OCI-LY7 (cell line): ENCODE measurements at regions not wholly inside any gene's neighbourhood (a gene's known extent, or its start where the extent isn't known, plus 50 kb on each side); places are given as distances from the start of the nearest gene placed in this dataset.

Experiments
- BruUV-seq: library from RNA; stranded (reverse); fragments of 400-500 nt; replicated peaks from 2 replicates; lab custom pipeline; 2021; lab: Mats Ljungman, UMichigan
- CTCF ChIA-PET: fragments of 300-600 bp; sonication (Branson Sonifier 250); formaldehyde crosslinking; loops from one replicate; lab custom pipeline; 2022; ENCODE audit warnings: antibody characterized with exemption; ENCODE audit not compliant: unreplicated experiment; lab: Charles Lee
- POLR2A ChIA-PET: fragments of 300-600 bp; sonication (Branson Sonifier 250); formaldehyde crosslinking; loops from one replicate; lab custom pipeline; 2022; ENCODE audit warnings: antibody characterized with exemption; lab: Charles Lee
- DNase-seq: peaks from one replicate; pipeline ENCODE4 v3.0.0-alpha.2; 2015; ENCODE audit warnings: low spot score
- H2AFZ ChIP-seq: fragments of 200-600 bp; sonication (generic), shearing (Covaris generic); 2 replicates; pipeline ENCODE4 v1.6.1; 2014; ENCODE audit warnings: mild to moderate bottlenecking, antibody characterized with exemption, low read length, moderate library complexity
- H3K27ac ChIP-seq: fragments of 200-600 bp; sonication (generic); 2 replicates; pipeline ENCODE4 v1.5.1; 2014; ENCODE audit warnings: mixed run types, low read depth, mild to moderate bottlenecking, moderate library complexity, low read length, inconsistent platforms; ENCODE audit not compliant: poor library complexity, severe bottlenecking
- H3K36me3 ChIP-seq: fragments of 200-600 bp; sonication (generic); 2 replicates; pipeline ENCODE4 v1.6.1; 2014; ENCODE audit warnings: mild to moderate bottlenecking, antibody characterized with exemption, low read length, moderate library complexity, mixed read lengths; ENCODE audit not compliant: insufficient read depth
- H3K4me1 ChIP-seq: fragments of 200-600 bp; sonication (generic); 2 replicates; pipeline ENCODE4 v1.5.1; 2014; ENCODE audit warnings: mild to moderate bottlenecking, low read length; ENCODE audit not compliant: insufficient read depth, poor library complexity, severe bottlenecking
- H3K4me2 ChIP-seq: fragments of 200-600 bp; sonication (generic); 2 replicates; pipeline ENCODE4 v1.6.1; 2014; ENCODE audit warnings: mild to moderate bottlenecking, low read length
- H3K4me3 ChIP-seq: fragments of 200-600 bp; sonication (generic); 2 replicates; pipeline ENCODE4 v1.5.1; 2014; ENCODE audit warnings: mild to moderate bottlenecking, low read depth, low read length; ENCODE audit not compliant: poor library complexity, severe bottlenecking
- H3K79me2 ChIP-seq: fragments of 200-600 bp; sonication (generic); 2 replicates; pipeline ENCODE4 v1.6.1; 2016; ENCODE audit warnings: low read depth, mild to moderate bottlenecking, low read length, moderate library complexity, mixed read lengths; ENCODE audit not compliant: insufficient read depth
- H3K9me2 ChIP-seq: fragments of 200-600 bp; sonication (generic); 2 replicates; pipeline ENCODE4 v1.6.1; 2016; ENCODE audit warnings: mild to moderate bottlenecking, low read length, mixed read lengths; ENCODE audit not compliant: insufficient read depth
- H3K9me3 ChIP-seq: fragments of 200-600 bp; sonication (generic); 2 replicates; pipeline ENCODE4 v1.6.1; 2014; ENCODE audit warnings: mild to moderate bottlenecking, mixed run types, low read length, mixed read lengths
- H4K20me1 ChIP-seq: fragments of 200-600 bp; sonication (generic); 2 replicates; pipeline ENCODE4 v1.6.1; 2014; ENCODE audit warnings: mild to moderate bottlenecking, antibody characterized with exemption, low read length, moderate library complexity, mixed read lengths; ENCODE audit not compliant: insufficient read depth
- CTCF ChIP-seq: fragments of 200-600 bp; sonication (generic); conservative IDR thresholded peaks from 2 replicates; pipeline ENCODE4 v1.5.1; 2014; ENCODE audit warnings: mild to moderate bottlenecking, antibody characterized with exemption, low read length, moderate library complexity, mixed read lengths
- EZH2phosphoT487 ChIP-seq: fragments of 200-600 bp; sonication (generic); IDR thresholded peaks from 2 replicates; pipeline ENCODE4 v1.6.1; 2018; ENCODE audit warnings: low read depth, borderline replicate concordance, mild to moderate bottlenecking, mixed run types, antibody characterized with exemption, low read length, moderate library complexity, mixed read lengths
- intact Hi-C: fragments of 100-400 bp; cut with micrococcal nuclease; formaldehyde crosslinking; loops from one replicate; pipeline ENCODE4 v1.10.0; 2022; ENCODE audit not compliant: unreplicated experiment

GRCh38 chr10:33492701-33493345 lies 158.4 kb upstream of the NRP1 start:
- H3K9me2 ChIP-seq: no peaks in the 10 kb centered on the region
- H3K9me3 ChIP-seq: no peaks in the 10 kb centered on the region
- H3K4me1 ChIP-seq: no peaks in the 10 kb centered on the region
- no peaks in the 10 kb centered on the region for H3K79me2 ChIP-seq
- DNase-seq: no peak
- intact Hi-C loops: no loop called here
- no peak overlapping the region for H3K4me2 ChIP-seq
- ChIA-PET CTCF (no interaction called here), POLR2A (interaction anchor here (0.5 to 0.8 kb wide), 2 partner anchors 28 to 634 kb away, joined by 3 to 6 read pairs; no protein-coding TSS in a partner anchor)
- TF ChIP-seq EZH2phosphoT487 (no peak), CTCF (no peak)
- no TSS peak for BruUV-seq
- no peak overlapping the region for H2AFZ ChIP-seq
- no peak overlapping the region for H3K27ac ChIP-seq
- no peaks in the 10 kb centered on the region for H4K20me1 ChIP-seq
- no peak overlapping the region for H3K4me3 ChIP-seq
- no peaks in the 10 kb centered on the region for H3K36me3 ChIP-seq

GRCh38 chr10:33489501-33490176 lies 155.2 kb upstream of the NRP1 start:
- no peak overlapping the region for H3K27ac ChIP-seq
- H4K20me1 ChIP-seq: no peaks in the 10 kb centered on the region
- no peak overlapping the region for H3K4me2 ChIP-seq
- no peaks in the 10 kb centered on the region for H3K9me2 ChIP-seq
- no peaks in the 10 kb centered on the region for H3K4me1 ChIP-seq
- intact Hi-C loops: no loop called here
- H3K36me3 ChIP-seq: no peaks in the 10 kb centered on the region
- H3K4me3 ChIP-seq: no peak overlapping the region
- no TSS peak for BruUV-seq
- POLR2A ChIA-PET: interaction anchor here (0.7 kb wide), 1 partner anchor 1796 kb away, joined by 3 read pairs; no protein-coding TSS in a partner anchor
- H2AFZ ChIP-seq: no peak overlapping the region
- no peaks in the 10 kb centered on the region for H3K9me3 ChIP-seq
- H3K79me2 ChIP-seq: no peaks in the 10 kb centered on the region
- CTCF ChIA-PET: no interaction called here
- no peak for DNase-seq
- TF ChIP-seq EZH2phosphoT487: no peak
- TF ChIP-seq CTCF: no peak
